ENCODE measurements at regions not wholly inside any gene's neighbourhood (a gene's known extent, or its start where the extent isn't known, plus 50 kb on each side); places are given as distances from the start of the nearest gene placed in this dataset.

DNA sequence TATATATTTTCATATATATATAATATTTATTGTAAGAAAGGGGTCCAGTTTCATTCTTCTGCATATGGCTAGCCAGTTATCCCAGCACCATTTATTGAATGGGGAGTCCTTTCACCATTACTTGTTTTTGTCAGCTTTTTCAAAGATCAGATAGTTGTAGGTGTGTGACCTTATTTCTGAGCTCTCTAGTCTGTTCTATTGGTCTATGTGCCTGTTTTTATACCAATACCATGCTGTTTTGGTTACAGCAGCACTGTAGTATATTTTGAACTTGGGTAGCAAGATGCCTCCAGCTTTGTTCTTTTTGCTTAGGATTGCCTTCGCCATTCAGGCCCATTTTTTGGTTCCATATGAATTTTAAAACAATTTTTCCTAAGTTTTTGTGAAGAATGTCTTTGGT lies 320.1 kb downstream of the CDH2 start:
- no peaks in the 10 kb centered on the region for H3K36me3 Mint-ChIP-seq
- Histone ChIP-seq H3K27ac (no peak overlapping the region), H3K4me3 (no peak overlapping the region), H3K79me2 (ENCODE audit: low read depth) (no peaks in the 10 kb centered on the region), H4K20me1 (ENCODE audit: low read depth) (no peaks in the 10 kb centered on the region), H3K4me2 (no peak overlapping the region), H3K27me3 (no peaks in the 10 kb centered on the region), H2AFZ (replicated peaks) (no peak overlapping the region), H3K36me3 (no peaks in the 10 kb centered on the region), H3K9ac (no peak overlapping the region), H3K4me1 (no peaks in the 10 kb centered on the region), H3F3A (ENCODE audit: low read depth) (peaks cover 18% of the 10 kb centered on the region), H3K9me3 (ENCODE audit: low read depth) (no peaks in the 10 kb centered on the region)
- H3K27me3 Mint-ChIP-seq (ENCODE audit: insufficient read depth, low read depth): no peaks in the 10 kb centered on the region
- no peak overlapping the region for H3K27ac Mint-ChIP-seq
- DNase-seq (ENCODE audit: low spot score): no peak
- TF ChIP-seq EZH2phosphoT487 (IDR thresholded peaks at IDR 0.05) (no peak), EZH2 (IDR thresholded peaks at IDR 0.05) (no peak)
- TF ChIP-seq, protein P1, sequence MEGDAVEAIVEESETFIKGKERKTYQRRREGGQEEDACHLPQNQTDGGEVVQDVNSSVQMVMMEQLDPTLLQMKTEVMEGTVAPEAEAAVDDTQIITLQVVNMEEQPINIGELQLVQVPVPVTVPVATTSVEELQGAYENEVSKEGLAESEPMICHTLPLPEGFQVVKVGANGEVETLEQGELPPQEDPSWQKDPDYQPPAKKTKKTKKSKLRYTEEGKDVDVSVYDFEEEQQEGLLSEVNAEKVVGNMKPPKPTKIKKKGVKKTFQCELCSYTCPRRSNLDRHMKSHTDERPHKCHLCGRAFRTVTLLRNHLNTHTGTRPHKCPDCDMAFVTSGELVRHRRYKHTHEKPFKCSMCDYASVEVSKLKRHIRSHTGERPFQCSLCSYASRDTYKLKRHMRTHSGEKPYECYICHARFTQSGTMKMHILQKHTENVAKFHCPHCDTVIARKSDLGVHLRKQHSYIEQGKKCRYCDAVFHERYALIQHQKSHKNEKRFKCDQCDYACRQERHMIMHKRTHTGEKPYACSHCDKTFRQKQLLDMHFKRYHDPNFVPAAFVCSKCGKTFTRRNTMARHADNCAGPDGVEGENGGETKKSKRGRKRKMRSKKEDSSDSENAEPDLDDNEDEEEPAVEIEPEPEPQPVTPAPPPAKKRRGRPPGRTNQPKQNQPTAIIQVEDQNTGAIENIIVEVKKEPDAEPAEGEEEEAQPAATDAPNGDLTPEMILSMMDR (IDR thresholded peaks at IDR 0.05): no peak
- no peak overlapping the region for H3K4me3 Mint-ChIP-seq
- peaks cover 11% of the 10 kb centered on the region for H3K9me3 Mint-ChIP-seq
- H3K4me1 Mint-ChIP-seq: peaks cover 18% of the 10 kb centered on the region

DNA sequence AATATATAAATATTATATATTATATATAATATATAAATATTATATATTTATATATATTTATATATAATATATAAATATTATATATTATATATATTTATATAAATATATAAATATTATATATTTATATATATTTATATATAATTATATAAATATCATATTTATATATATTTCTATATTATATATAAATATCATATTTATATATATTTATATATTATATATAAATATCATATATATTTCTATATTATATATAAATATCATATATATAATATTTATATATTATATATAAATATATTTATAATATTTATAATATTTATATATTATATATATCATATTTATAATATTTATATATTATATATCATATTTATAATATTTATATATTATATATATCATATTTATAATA lies 321.4 kb downstream of the CDH2 start:
- H3K4me1 Mint-ChIP-seq: peaks cover 8% of the 10 kb centered on the region

DNA sequence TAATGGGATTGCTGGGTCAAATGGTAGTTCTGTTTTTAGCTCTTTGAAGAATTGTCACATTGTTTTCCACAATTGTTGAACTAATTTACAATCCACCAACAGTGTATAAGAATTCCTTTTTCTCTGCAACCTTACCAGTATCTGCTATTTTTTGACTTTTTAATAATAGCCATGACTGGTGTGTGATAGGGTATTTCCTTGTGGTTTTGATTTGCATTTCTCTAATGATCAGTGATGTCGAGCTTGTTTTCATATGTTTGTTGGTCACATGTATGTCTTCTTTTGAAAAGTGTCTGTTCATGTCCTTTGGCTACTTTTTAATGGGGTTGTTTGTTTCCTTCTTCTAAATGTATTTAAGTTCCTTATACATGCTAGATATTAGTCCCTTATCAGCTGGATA lies 322.3 kb downstream of the CDH2 start:
- Histone ChIP-seq H3K27me3 (no peaks in the 10 kb centered on the region), H3K9ac (no peak overlapping the region), H3K4me3 (no peak overlapping the region), H3K36me3 (no peaks in the 10 kb centered on the region), H3K9me3 (ENCODE audit: low read depth) (no peaks in the 10 kb centered on the region), H3F3A (ENCODE audit: low read depth) (peaks cover 18% of the 10 kb centered on the region), H3K79me2 (ENCODE audit: low read depth) (no peaks in the 10 kb centered on the region), H3K4me2 (no peak overlapping the region), H2AFZ (replicated peaks) (no peak overlapping the region), H3K27ac (no peak overlapping the region), H4K20me1 (ENCODE audit: low read depth) (no peaks in the 10 kb centered on the region), H3K4me1 (no peaks in the 10 kb centered on the region)
- no peak for TF ChIP-seq EZH2 (IDR thresholded peaks at IDR 0.05)
- TF ChIP-seq, protein P1 (IDR thresholded peaks at IDR 0.05): no peak
- no peak for TF ChIP-seq EZH2phosphoT487 (IDR thresholded peaks at IDR 0.05)
- no peaks in the 10 kb centered on the region for H3K27me3 Mint-ChIP-seq (ENCODE audit: insufficient read depth, low read depth)
- DNase-seq (ENCODE audit: low spot score): no peak
- H3K27ac Mint-ChIP-seq: no peak overlapping the region
- peaks cover 19% of the 10 kb centered on the region for H3K9me3 Mint-ChIP-seq
- peaks cover under 1% of the 10 kb centered on the region for H3K36me3 Mint-ChIP-seq
- no peak overlapping the region for H3K4me3 Mint-ChIP-seq
- peaks cover 3% of the 10 kb centered on the region for H3K4me1 Mint-ChIP-seq

More for the DNA sequence above, 321.4 kb downstream of the CDH2 start:
- Mint-ChIP-seq H3K27me3 (ENCODE audit: insufficient read depth, low read depth) (no peaks in the 10 kb centered on the region), H3K27ac (no peak overlapping the region), H3K36me3 (no peaks in the 10 kb centered on the region), H3K4me3 (no peak overlapping the region), H3K9me3 (peaks cover 12% of the 10 kb centered on the region)
- TF ChIP-seq EZH2 (IDR thresholded peaks at IDR 0.05): no peak
- TF ChIP-seq EZH2phosphoT487 (IDR thresholded peaks at IDR 0.05): no peak
- TF ChIP-seq, protein P1 (IDR thresholded peaks at IDR 0.05): no peak
- no peaks in the 10 kb centered on the region for H3K36me3 ChIP-seq
- no peak overlapping the region for H3K4me3 ChIP-seq
- no peak overlapping the region for H3K27ac ChIP-seq
- peaks cover 18% of the 10 kb centered on the region for H3F3A ChIP-seq (ENCODE audit: low read depth)
- H2AFZ ChIP-seq (replicated peaks): no peak overlapping the region
- no peak for DNase-seq (ENCODE audit: low spot score)
- H4K20me1 ChIP-seq (ENCODE audit: low read depth): no peaks in the 10 kb centered on the region
- H3K27me3 ChIP-seq: no peaks in the 10 kb centered on the region
- H3K9me3 ChIP-seq (ENCODE audit: low read depth): no peaks in the 10 kb centered on the region
- H3K9ac ChIP-seq: no peak overlapping the region
- no peak overlapping the region for H3K4me2 ChIP-seq
- no peaks in the 10 kb centered on the region for H3K79me2 ChIP-seq (ENCODE audit: low read depth)
- no peaks in the 10 kb centered on the region for H3K4me1 ChIP-seq
